ENCODE measurements at regions not wholly inside any gene's neighbourhood (a gene's known extent, or its start where the extent isn't known, plus 50 kb on each side); places are given as distances from the start of the nearest gene placed in this dataset.

- no peaks in the 10 kb centered on the region for H3K9me2 ChIP-seq (replicated peaks; ENCODE audit: insufficient read depth, low read length)
- no peaks in the 10 kb centered on the region for H4K20me1 ChIP-seq (ENCODE audit: low read depth, low read length)
- H3F3A ChIP-seq (ENCODE audit: insufficient read depth) = no peaks in the 10 kb centered on the region
- H3K9me3 ChIP-seq (ENCODE audit: insufficient read depth, low read length) = no peaks in the 10 kb centered on the region
- H3K36me3 ChIP-seq (ENCODE audit: low read length) = no peaks in the 10 kb centered on the region
- no peak overlapping the region for H3K27ac ChIP-seq (ENCODE audit: low read depth, low read length)
- H3K4me3 ChIP-seq (ENCODE audit: insufficient read depth, low read length, poor library complexity, severe bottlenecking) = no peak overlapping the region
- H3K9ac ChIP-seq (ENCODE audit: low read length) = no peak overlapping the region
- no peak overlapping the region for H3K4me2 ChIP-seq (ENCODE audit: low read depth, low read length, poor library complexity, severe bottlenecking)
- TF ChIP-seq EZH2phosphoT487 (conservative IDR thresholded peaks at IDR 0.05; ENCODE audit: low read length) (no peak), CTCF (IDR thresholded peaks at IDR 0.05; ENCODE audit: insufficient read depth, low read length, poor library complexity, severe bottlenecking) (no peak)
- no peak overlapping the region for H2AFZ ChIP-seq (ENCODE audit: low read depth, low read length, severe bottlenecking)
- no peaks in the 10 kb centered on the region for H3K27me3 ChIP-seq (ENCODE audit: low read length)
- H3K79me2 ChIP-seq (ENCODE audit: insufficient read depth, low read length) = no peaks in the 10 kb centered on the region
These were observed 1395.5 kb upstream of the PIK3C3 start for GRCh38 chr18:40559556-40559955.

- no peaks in the 10 kb centered on the region for H3K9me2 ChIP-seq (replicated peaks; ENCODE audit: insufficient read depth, low read length)
- TF ChIP-seq CTCF (IDR thresholded peaks at IDR 0.05; ENCODE audit: insufficient read depth, low read length, poor library complexity, severe bottlenecking) (no peak), EZH2phosphoT487 (conservative IDR thresholded peaks at IDR 0.05; ENCODE audit: low read length) (no peak)
- no peak overlapping the region for H3K4me2 ChIP-seq (ENCODE audit: low read depth, low read length, poor library complexity, severe bottlenecking)
- H2AFZ ChIP-seq (ENCODE audit: low read depth, low read length, severe bottlenecking) = no peak overlapping the region
- H3K27ac ChIP-seq (ENCODE audit: low read depth, low read length) = no peak overlapping the region
- no peaks in the 10 kb centered on the region for H3K9me3 ChIP-seq (ENCODE audit: insufficient read depth, low read length)
- no peaks in the 10 kb centered on the region for H4K20me1 ChIP-seq (ENCODE audit: low read depth, low read length)
- H3K79me2 ChIP-seq (ENCODE audit: insufficient read depth, low read length) = no peaks in the 10 kb centered on the region
- no peak overlapping the region for H3K4me3 ChIP-seq (ENCODE audit: insufficient read depth, low read length, poor library complexity, severe bottlenecking)
- no peaks in the 10 kb centered on the region for H3K27me3 ChIP-seq (ENCODE audit: low read length)
- no peak overlapping the region for H3K9ac ChIP-seq (ENCODE audit: low read length)
- no peaks in the 10 kb centered on the region for H3F3A ChIP-seq (ENCODE audit: insufficient read depth)
- H3K36me3 ChIP-seq (ENCODE audit: low read length) = no peaks in the 10 kb centered on the region
These were observed 1396.2 kb upstream of the PIK3C3 start for GRCh38 chr18:40558706-40559392.

- no peak overlapping the region for H2AFZ ChIP-seq (ENCODE audit: low read depth, low read length, severe bottlenecking)
These were observed 1399.1 kb upstream of the PIK3C3 start for GRCh38 chr18:40555914-40556313.

More at GRCh38 chr18:40555914-40556313, 1399.1 kb upstream of the PIK3C3 start:
- Histone ChIP-seq H3K4me3 (ENCODE audit: insufficient read depth, low read length, poor library complexity, severe bottlenecking) (no peak overlapping the region), H3K79me2 (ENCODE audit: insufficient read depth, low read length) (no peaks in the 10 kb centered on the region), H3K27me3 (ENCODE audit: low read length) (no peaks in the 10 kb centered on the region), H4K20me1 (ENCODE audit: low read depth, low read length) (no peaks in the 10 kb centered on the region), H3F3A (ENCODE audit: insufficient read depth) (no peaks in the 10 kb centered on the region), H3K9ac (ENCODE audit: low read length) (no peak overlapping the region), H3K4me2 (ENCODE audit: low read depth, low read length, poor library complexity, severe bottlenecking) (no peak overlapping the region), H3K36me3 (ENCODE audit: low read length) (no peaks in the 10 kb centered on the region), H3K9me3 (ENCODE audit: insufficient read depth, low read length) (no peaks in the 10 kb centered on the region), H3K27ac (ENCODE audit: low read depth, low read length) (no peak overlapping the region), H3K9me2 (replicated peaks; ENCODE audit: insufficient read depth, low read length) (no peaks in the 10 kb centered on the region)
- no peak for TF ChIP-seq CTCF (IDR thresholded peaks at IDR 0.05; ENCODE audit: insufficient read depth, low read length, poor library complexity, severe bottlenecking)
- TF ChIP-seq EZH2phosphoT487 (conservative IDR thresholded peaks at IDR 0.05; ENCODE audit: low read length) = no peak

Measured in SU-DHL-6 (cell line).